ENCODE measurements at regions not wholly inside any gene's neighbourhood (a gene's known extent, or its start where the extent isn't known, plus 50 kb on each side); places are given as distances from the start of the nearest gene placed in this dataset.

- TF ChIP-seq GATA1 (IDR thresholded peaks at IDR 0.05; ENCODE audit: low read depth, low read length), result no peak
- no peak for TF ChIP-seq POLR2A (IDR thresholded peaks at IDR 0.05; ENCODE audit: low read length)
- peak; percentile 59 to 71 for DNase-seq
Measured at GRCh38 chr11:103682318-103683184, 353.9 kb upstream of the DDI1 start.

- no peak for TF ChIP-seq GATA1 (IDR thresholded peaks at IDR 0.05; ENCODE audit: low read depth, low read length)
- no peak for TF ChIP-seq POLR2A (IDR thresholded peaks at IDR 0.05; ENCODE audit: low read length)
- DNase-seq, result no peak
Measured at GRCh38 chr11:103683576-103683975, 352.9 kb upstream of the DDI1 start.

GRCh38 chr11:103688924-103689323, 347.5 kb upstream of the DDI1 start:
- TF ChIP-seq GATA1 (IDR thresholded peaks at IDR 0.05; ENCODE audit: low read depth, low read length) (no peak), POLR2A (IDR thresholded peaks at IDR 0.05; ENCODE audit: low read length) (no peak)
- no peak for DNase-seq

GRCh38 chr11:103690356-103690755, 346.1 kb upstream of the DDI1 start:
- DNase-seq, result no peak
- TF ChIP-seq GATA1 (IDR thresholded peaks at IDR 0.05; ENCODE audit: low read depth, low read length), result no peak
- TF ChIP-seq POLR2A (IDR thresholded peaks at IDR 0.05; ENCODE audit: low read length), result no peak

GRCh38 chr11:103696123-103696522, 340.3 kb upstream of the DDI1 start:
- no peak for TF ChIP-seq GATA1 (IDR thresholded peaks at IDR 0.05; ENCODE audit: low read depth, low read length)
- TF ChIP-seq POLR2A (IDR thresholded peaks at IDR 0.05; ENCODE audit: low read length), result no peak

GRCh38 chr11:103699216-103699615, 337.2 kb upstream of the DDI1 start:
- TF ChIP-seq GATA1 (IDR thresholded peaks at IDR 0.05; ENCODE audit: low read depth, low read length) (no peak), POLR2A (IDR thresholded peaks at IDR 0.05; ENCODE audit: low read length) (no peak)

More at GRCh38 chr11:103696123-103696522, 340.3 kb upstream of the DDI1 start:
- no peak for DNase-seq

GRCh38 chr11:103699656-103700055, 336.8 kb upstream of the DDI1 start:
- TF ChIP-seq POLR2A (IDR thresholded peaks at IDR 0.05; ENCODE audit: low read length) (no peak), GATA1 (IDR thresholded peaks at IDR 0.05; ENCODE audit: low read depth, low read length) (no peak)
- DNase-seq, result no peak

More at GRCh38 chr11:103699216-103699615, 337.2 kb upstream of the DDI1 start:
- DNase-seq, result no peak

- no peak for DNase-seq
- no peak for TF ChIP-seq GATA1 (IDR thresholded peaks at IDR 0.05; ENCODE audit: low read depth, low read length)
- TF ChIP-seq POLR2A (IDR thresholded peaks at IDR 0.05; ENCODE audit: low read length), result no peak
Measured at GRCh38 chr11:103700622-103701021, 335.8 kb upstream of the DDI1 start.

- no peak for TF ChIP-seq POLR2A (IDR thresholded peaks at IDR 0.05; ENCODE audit: low read length)
- TF ChIP-seq GATA1 (IDR thresholded peaks at IDR 0.05; ENCODE audit: low read depth, low read length), result no peak
Measured at GRCh38 chr11:103703437-103703836, 333.0 kb upstream of the DDI1 start.

GRCh38 chr11:103703954-103704353, 332.5 kb upstream of the DDI1 start:
- DNase-seq, result no peak
- TF ChIP-seq POLR2A (IDR thresholded peaks at IDR 0.05; ENCODE audit: low read length) (no peak), GATA1 (IDR thresholded peaks at IDR 0.05; ENCODE audit: low read depth, low read length) (no peak)

More at GRCh38 chr11:103703437-103703836, 333.0 kb upstream of the DDI1 start:
- DNase-seq, result no peak

- no peak for DNase-seq
- TF ChIP-seq GATA1 (IDR thresholded peaks at IDR 0.05; ENCODE audit: low read depth, low read length), result no peak
- TF ChIP-seq POLR2A (IDR thresholded peaks at IDR 0.05; ENCODE audit: low read length), result no peak
Measured at GRCh38 chr11:103705642-103706041, 330.8 kb upstream of the DDI1 start.

- DNase-seq, result no peak
- TF ChIP-seq GATA1 (IDR thresholded peaks at IDR 0.05; ENCODE audit: low read depth, low read length), result no peak
- no peak for TF ChIP-seq POLR2A (IDR thresholded peaks at IDR 0.05; ENCODE audit: low read length)
Measured at GRCh38 chr11:103709371-103709770, 327.1 kb upstream of the DDI1 start.

GRCh38 chr11:103714246-103714645, 322.2 kb upstream of the DDI1 start:
- no peak for DNase-seq
- TF ChIP-seq POLR2A (IDR thresholded peaks at IDR 0.05; ENCODE audit: low read length) (no peak), GATA1 (IDR thresholded peaks at IDR 0.05; ENCODE audit: low read depth, low read length) (no peak)

GRCh38 chr11:103716363-103716762, 320.1 kb upstream of the DDI1 start:
- no peak for TF ChIP-seq GATA1 (IDR thresholded peaks at IDR 0.05; ENCODE audit: low read depth, low read length)
- no peak for DNase-seq

- TF ChIP-seq POLR2A (IDR thresholded peaks at IDR 0.05; ENCODE audit: low read length), result no peak
- DNase-seq, result no peak
Measured at GRCh38 chr11:103727262-103727661, 309.2 kb upstream of the DDI1 start.
